Hepatocyte (in vitro differentiated cells): ENCODE measurements at regions not wholly inside any gene's neighbourhood (a gene's known extent, or its start where the extent isn't known, plus 50 kb on each side); places are given as distances from the start of the nearest gene placed in this dataset.

Experiments
- CTCF ChIP-seq: fragments of 200-600 bp; sonication (generic); IDR thresholded peaks from 2 replicates; pipeline ENCODE4 v1.5.1; 2016; ENCODE audit warnings: antibody characterized with exemption, mild to moderate bottlenecking; ENCODE audit not compliant: poor library complexity
- EZH2 ChIP-seq: fragments of 200-600 bp; sonication (generic); IDR thresholded peaks from 2 replicates; pipeline ENCODE4 v1.6.1; 2016; ENCODE audit warnings: antibody characterized with exemption, mild to moderate bottlenecking, borderline replicate concordance
- EZH2phosphoT487 ChIP-seq: fragments of 200-600 bp; sonication (generic); IDR thresholded peaks from one replicate; pipeline ENCODE4 v1.6.1; 2018; ENCODE audit warnings: antibody characterized with exemption, mild to moderate bottlenecking, low read depth, moderate library complexity; ENCODE audit not compliant: unreplicated experiment, severe bottlenecking

- TF ChIP-seq CTCF, result no peak
- no peak for TF ChIP-seq EZH2
- TF ChIP-seq EZH2phosphoT487, result no peak
Observed at GRCh38 chr15:58324533-58324932, 107.3 kb upstream of the LIPC start.
